ENCODE measurements at regions not wholly inside any gene's neighbourhood (a gene's known extent, or its start where the extent isn't known, plus 50 kb on each side); places are given as distances from the start of the nearest gene placed in this dataset.

- in situ Hi-C loops (cut with HindIII; ENCODE audit: low pct_unique_long_range_greater_than_20kb, low sequenced_read_pairs): no loop called here
- DNase-seq (ENCODE audit: low read depth): no peak
Measured at GRCh38 chr2:5751873-5752482, 59.8 kb downstream of the SOX11 start.

- DNase-seq (ENCODE audit: low read depth): no peak
- in situ Hi-C loops (cut with HindIII; ENCODE audit: low pct_unique_long_range_greater_than_20kb, low sequenced_read_pairs): no loop called here
Measured at GRCh38 chr2:5756272-5756671, 64.1 kb downstream of the SOX11 start.

GRCh38 chr2:5758346-5758745 lies 66.2 kb downstream of the SOX11 start:
- no peak for DNase-seq (ENCODE audit: low read depth)
- in situ Hi-C loops (cut with HindIII; ENCODE audit: low pct_unique_long_range_greater_than_20kb, low sequenced_read_pairs): no loop called here

GRCh38 chr2:5759949-5760348 lies 67.8 kb downstream of the SOX11 start:
- DNase-seq (ENCODE audit: low read depth): no peak
- in situ Hi-C loops (cut with HindIII; ENCODE audit: low pct_unique_long_range_greater_than_20kb, low sequenced_read_pairs): no loop called here

- in situ Hi-C loops (cut with HindIII; ENCODE audit: low pct_unique_long_range_greater_than_20kb, low sequenced_read_pairs): no loop called here
- DNase-seq (ENCODE audit: low read depth): no peak
Measured at GRCh38 chr2:5763531-5763930, 71.3 kb downstream of the SOX11 start.

- in situ Hi-C loops (cut with HindIII; ENCODE audit: low pct_unique_long_range_greater_than_20kb, low sequenced_read_pairs): no loop called here
Measured at GRCh38 chr2:5764041-5764440, 71.9 kb downstream of the SOX11 start.

GRCh38 chr2:5766056-5766455 lies 73.9 kb downstream of the SOX11 start:
- DNase-seq (ENCODE audit: low read depth): no peak
- in situ Hi-C loops (cut with HindIII; ENCODE audit: low pct_unique_long_range_greater_than_20kb, low sequenced_read_pairs): no loop called here

More at GRCh38 chr2:5764041-5764440, 71.9 kb downstream of the SOX11 start:
- no peak for DNase-seq (ENCODE audit: low read depth)

- no peak for DNase-seq (ENCODE audit: low read depth)
- in situ Hi-C loops (cut with HindIII; ENCODE audit: low pct_unique_long_range_greater_than_20kb, low sequenced_read_pairs): no loop called here
Measured at GRCh38 chr2:5766561-5766960, 74.4 kb downstream of the SOX11 start.

GRCh38 chr2:5777131-5777535 lies 84.9 kb downstream of the SOX11 start:
- in situ Hi-C loops (cut with HindIII; ENCODE audit: low pct_unique_long_range_greater_than_20kb, low sequenced_read_pairs): no loop called here
- DNase-seq (ENCODE audit: low read depth): no peak

GRCh38 chr2:5781679-5782078 lies 89.5 kb downstream of the SOX11 start:
- in situ Hi-C loops (cut with HindIII; ENCODE audit: low pct_unique_long_range_greater_than_20kb, low sequenced_read_pairs): no loop called here
- DNase-seq (ENCODE audit: low read depth): no peak

- in situ Hi-C loops (cut with HindIII; ENCODE audit: low pct_unique_long_range_greater_than_20kb, low sequenced_read_pairs): no loop called here
- no peak for DNase-seq (ENCODE audit: low read depth)
Measured at GRCh38 chr2:5782103-5782502, 89.9 kb downstream of the SOX11 start.

GRCh38 chr2:5788447-5788846 lies 96.3 kb downstream of the SOX11 start:
- no peak for DNase-seq (ENCODE audit: low read depth)
- in situ Hi-C loops (cut with HindIII; ENCODE audit: low pct_unique_long_range_greater_than_20kb, low sequenced_read_pairs): no loop called here

GRCh38 chr2:5791371-5791770 lies 99.2 kb downstream of the SOX11 start:
- in situ Hi-C loops (cut with HindIII; ENCODE audit: low pct_unique_long_range_greater_than_20kb, low sequenced_read_pairs): no loop called here

GRCh38 chr2:5794012-5794411 lies 101.8 kb downstream of the SOX11 start:
- in situ Hi-C loops (cut with HindIII; ENCODE audit: low pct_unique_long_range_greater_than_20kb, low sequenced_read_pairs): no loop called here
- DNase-seq (ENCODE audit: low read depth): no peak

More at GRCh38 chr2:5791371-5791770, 99.2 kb downstream of the SOX11 start:
- peak; percentile 46 for DNase-seq (ENCODE audit: low read depth)

GRCh38 chr2:5798084-5798483 lies 105.9 kb downstream of the SOX11 start:
- peak; percentile 75 for DNase-seq (ENCODE audit: low read depth)
- in situ Hi-C loops (cut with HindIII; ENCODE audit: low pct_unique_long_range_greater_than_20kb, low sequenced_read_pairs): no loop called here

- in situ Hi-C loops (cut with HindIII; ENCODE audit: low pct_unique_long_range_greater_than_20kb, low sequenced_read_pairs): no loop called here
Measured at GRCh38 chr2:5799348-5799747, 107.2 kb downstream of the SOX11 start.

GRCh38 chr2:5803547-5803946 lies 111.4 kb downstream of the SOX11 start:
- in situ Hi-C loops (cut with HindIII; ENCODE audit: low pct_unique_long_range_greater_than_20kb, low sequenced_read_pairs): no loop called here
- no peak for DNase-seq (ENCODE audit: low read depth)

More at GRCh38 chr2:5799348-5799747, 107.2 kb downstream of the SOX11 start:
- DNase-seq (ENCODE audit: low read depth): no peak

- DNase-seq (ENCODE audit: low read depth): no peak
- in situ Hi-C loops (cut with HindIII; ENCODE audit: low pct_unique_long_range_greater_than_20kb, low sequenced_read_pairs): no loop called here
Measured at GRCh38 chr2:5818961-5819600, 126.9 kb downstream of the SOX11 start.

GRCh38 chr2:5824126-5824525 lies 131.9 kb downstream of the SOX11 start:
- DNase-seq (ENCODE audit: low read depth): no peak
- in situ Hi-C loops (cut with HindIII; ENCODE audit: low pct_unique_long_range_greater_than_20kb, low sequenced_read_pairs): no loop called here

GRCh38 chr2:5825686-5826085 lies 133.5 kb downstream of the SOX11 start:
- DNase-seq (ENCODE audit: low read depth): no peak
- in situ Hi-C loops (cut with HindIII; ENCODE audit: low pct_unique_long_range_greater_than_20kb, low sequenced_read_pairs): no loop called here
